HG02798 (cell line): ENCODE measurements at regions not wholly inside any gene's neighbourhood (a gene's known extent, or its start where the extent isn't known, plus 50 kb on each side); places are given as distances from the start of the nearest gene placed in this dataset.

ENCODE experiments used
- ATAC-seq: cut with Tn5 transposase; IDR thresholded peaks from one replicate; pipeline ENCODE4 v1.9.1; 2021; ENCODE audit warnings: mild to moderate bottlenecking; ENCODE audit not compliant: unreplicated experiment, poor library complexity

- no peak for ATAC-seq
Observed at GRCh38 chr6:106918115-106918514, 56.4 kb downstream of the CD24 start.

DNA sequence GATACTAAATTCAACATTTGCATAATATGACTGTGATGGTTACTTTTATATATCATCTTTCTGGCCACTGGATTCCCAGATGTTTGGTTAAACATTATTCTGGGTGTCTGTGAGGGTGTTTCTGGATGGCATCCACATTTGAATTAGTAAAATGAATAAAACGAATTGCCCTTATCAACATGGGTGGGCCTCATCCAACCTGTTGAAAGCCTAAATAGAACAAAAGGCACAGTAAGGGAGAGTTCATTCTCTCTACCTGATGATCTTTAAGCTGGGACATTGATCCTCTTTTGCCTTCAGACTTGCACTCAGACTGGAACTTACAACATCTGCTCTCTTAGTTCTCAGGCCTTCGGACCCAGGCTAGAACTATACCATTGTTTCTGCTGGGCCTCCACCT is 57.6 kb downstream of the CD24 start:
- ATAC-seq, result no peak

GRCh38 chr6:106913676-106914280 is 60.8 kb downstream of the CD24 start:
- ATAC-seq, result peak; percentile 74

GRCh38 chr6:106913111-106913510 is 61.4 kb downstream of the CD24 start:
- no peak for ATAC-seq

DNA sequence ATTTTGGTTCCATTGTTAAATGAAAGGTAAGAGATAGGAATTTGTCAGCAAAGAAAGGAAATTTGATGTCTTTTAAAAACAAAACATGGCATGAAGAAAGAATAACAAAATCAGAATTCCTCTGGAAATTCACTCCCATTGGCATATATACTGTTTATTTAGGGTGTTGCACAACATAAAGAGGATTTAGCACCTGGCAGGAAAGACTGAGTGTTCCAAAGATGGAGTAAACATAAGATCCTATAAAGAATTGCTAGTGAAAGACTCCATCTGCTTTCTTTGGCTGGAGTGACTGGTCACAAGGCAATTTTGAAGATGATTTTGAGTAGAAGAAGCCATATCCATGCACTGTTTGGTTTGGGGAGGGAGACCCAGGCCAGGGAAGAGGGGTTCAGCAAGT is 62.4 kb downstream of the CD24 start:
- ATAC-seq, result no peak

- no peak for ATAC-seq
Observed at GRCh38 chr6:106910999-106911949, 63.3 kb downstream of the CD24 start.

- no peak for ATAC-seq
Observed at GRCh38 chr6:106908386-106908840, 66.1 kb downstream of the CD24 start.

DNA sequence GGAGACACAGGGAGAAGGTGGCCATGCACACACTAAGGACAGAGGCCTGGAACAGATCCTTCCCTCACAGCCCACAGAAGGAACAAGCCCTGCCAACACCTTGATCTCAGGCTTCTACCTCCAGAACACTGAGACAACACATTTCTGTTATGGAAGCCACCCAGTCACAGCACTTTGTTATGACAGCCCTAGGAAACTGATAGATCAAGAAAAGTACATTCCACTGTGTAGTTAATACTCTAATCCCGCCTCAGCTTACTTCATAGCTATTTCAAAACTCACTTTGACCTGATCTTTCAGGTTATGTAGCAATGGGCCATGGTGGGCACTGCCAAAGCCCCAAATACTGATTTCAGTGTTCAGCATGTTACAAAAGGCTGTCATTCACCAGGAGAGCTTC is 66.8 kb downstream of the CD24 start:
- no peak for ATAC-seq

DNA sequence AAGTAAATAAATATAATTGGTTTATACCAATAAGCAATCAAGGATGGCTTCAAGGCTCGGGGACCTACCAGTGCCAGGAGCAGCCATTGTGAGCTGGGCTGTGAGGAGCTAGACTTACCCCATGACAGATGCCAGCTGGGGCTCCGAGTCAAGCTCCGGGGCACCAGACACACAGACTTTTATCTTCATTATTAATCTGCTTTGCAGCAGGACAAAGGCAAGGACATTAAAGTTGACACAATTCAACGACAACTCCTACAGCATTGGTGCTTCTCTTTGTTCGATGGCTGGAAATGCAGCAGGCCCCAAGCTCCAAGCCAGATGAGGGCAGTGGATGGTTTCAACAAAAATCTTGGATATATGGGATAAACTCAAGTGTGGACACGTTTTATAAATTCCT is 68.3 kb downstream of the CD24 start:
- ATAC-seq, result no peak

DNA sequence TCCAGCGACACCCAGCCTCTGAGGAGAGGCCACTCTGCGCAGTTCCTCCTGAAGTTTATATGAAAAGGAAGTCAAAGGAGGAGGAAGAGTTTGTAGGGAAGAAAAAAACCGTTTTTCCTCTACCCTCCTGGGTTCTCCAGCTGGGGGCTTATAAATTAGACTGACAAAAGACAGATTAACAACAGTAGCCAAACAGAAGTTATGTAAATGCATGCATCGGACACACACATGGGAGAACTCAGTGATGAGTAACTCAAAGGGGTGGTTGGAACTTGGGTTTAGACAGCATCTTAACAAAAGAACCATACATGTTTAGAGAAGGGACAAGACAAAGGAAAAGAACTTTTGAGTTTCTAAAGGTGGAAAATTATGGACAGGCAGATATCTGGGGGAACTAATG is 71.2 kb downstream of the CD24 start:
- ATAC-seq, result no peak

DNA sequence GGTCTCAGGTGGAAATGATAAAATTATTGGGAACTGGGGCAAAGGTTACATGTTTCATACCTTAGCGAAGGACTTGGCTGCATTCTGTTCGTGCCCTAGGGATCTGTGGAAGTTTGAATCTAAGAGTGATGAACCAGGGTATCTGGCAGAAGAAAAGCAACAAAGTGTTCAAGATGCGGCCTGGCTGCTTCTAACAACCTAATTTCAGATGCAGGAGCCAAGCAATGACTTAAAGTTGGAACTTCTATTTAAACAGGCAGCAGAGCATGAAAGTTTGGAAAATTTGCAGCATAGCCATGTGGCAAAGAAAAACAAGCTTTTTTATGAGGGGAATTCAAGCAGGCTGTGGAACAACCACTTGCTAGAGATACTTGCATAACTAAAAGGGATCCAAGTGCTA is 73.5 kb downstream of the CD24 start:
- no peak for ATAC-seq

DNA sequence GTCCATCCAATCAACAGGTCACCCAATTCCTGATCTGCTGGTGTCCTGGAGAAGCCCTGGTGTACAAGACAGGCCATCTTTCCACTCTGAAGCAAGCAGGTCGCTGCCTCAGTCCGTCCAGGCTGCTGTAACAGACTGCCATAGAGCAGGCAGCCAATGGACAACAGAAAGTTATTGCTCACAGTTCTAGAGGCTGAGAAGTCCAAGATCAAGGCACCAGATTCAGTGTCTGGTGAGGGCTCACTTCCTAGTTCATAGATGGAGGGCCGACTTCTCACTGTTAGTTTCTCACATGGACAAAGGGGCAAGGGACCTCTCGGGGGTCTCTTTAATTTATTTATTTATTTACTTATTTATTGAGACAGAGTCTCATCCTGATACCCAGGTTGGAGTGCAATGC is 74.8 kb downstream of the CD24 start:
- ATAC-seq, result no peak

GRCh38 chr6:106897580-106897979 is 76.9 kb downstream of the CD24 start:
- ATAC-seq, result no peak

DNA sequence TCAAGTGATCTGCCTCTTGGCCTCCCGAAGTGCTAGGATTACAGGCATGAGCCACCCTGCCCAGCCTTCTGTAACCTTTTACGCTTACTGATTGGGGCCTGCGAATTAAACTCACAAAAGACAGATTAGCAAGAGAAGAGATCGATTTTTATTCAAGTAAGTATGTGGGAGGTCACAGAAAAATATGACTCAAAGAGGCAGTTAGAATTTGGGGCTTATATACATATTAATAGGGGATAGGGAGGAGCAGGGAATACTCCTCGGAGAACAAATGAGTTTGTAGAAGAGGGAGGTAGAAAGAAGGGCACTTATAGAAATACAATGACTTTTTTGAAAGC is 78.9 kb downstream of the CD24 start:
- ATAC-seq, result no peak

DNA sequence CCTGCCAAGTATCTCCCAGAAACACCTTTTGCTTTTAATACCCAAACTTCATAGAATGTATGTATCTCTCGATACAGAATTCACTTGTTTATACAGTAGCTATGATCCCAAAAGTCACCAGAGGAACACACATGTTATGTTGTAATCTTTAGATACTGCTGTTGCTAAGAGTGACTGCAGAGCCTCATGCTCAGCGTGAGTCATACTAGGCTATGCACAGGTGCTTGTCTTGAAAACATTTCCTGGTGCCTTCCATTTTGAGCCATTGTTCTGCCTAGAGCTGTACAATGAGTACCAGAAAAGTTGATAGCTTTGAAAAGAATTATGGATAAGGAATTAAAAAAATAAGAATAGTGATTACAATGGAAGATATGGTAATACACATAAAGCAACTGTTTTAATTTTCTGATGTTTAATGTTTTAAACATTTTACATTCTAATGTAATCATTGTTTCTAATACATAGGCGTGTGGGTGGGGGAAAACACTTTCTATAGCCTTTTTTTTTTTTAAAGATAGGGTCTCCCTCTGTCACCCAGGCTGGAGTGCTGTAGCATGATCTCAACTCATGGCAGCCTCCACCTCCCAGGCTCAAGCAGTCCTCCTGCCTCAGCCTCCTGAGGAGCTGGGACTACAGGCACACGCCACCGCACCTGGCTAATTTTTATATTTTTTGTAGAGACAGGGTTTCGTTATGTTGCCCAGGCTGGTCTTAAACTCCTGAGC is 79.4 kb downstream of the CD24 start:
- no peak for ATAC-seq

- ATAC-seq, result no peak
Observed at GRCh38 chr6:106892186-106892585, 82.3 kb downstream of the CD24 start.

GRCh38 chr6:106890447-106890846 is 84.1 kb downstream of the CD24 start:
- ATAC-seq, result no peak

GRCh38 chr6:106889692-106890091 is 84.8 kb downstream of the CD24 start:
- no peak for ATAC-seq

GRCh38 chr6:106886922-106887797 is 87.4 kb downstream of the CD24 start:
- no peak for ATAC-seq
